CD4-positive, alpha-beta T cell treated with Interleukin-1 beta for 1 hour (primary cell): ENCODE measurements at regions not wholly inside any gene's neighbourhood (a gene's known extent, or its start where the extent isn't known, plus 50 kb on each side); places are given as distances from the start of the nearest gene placed in this dataset.
"Not testable (repeated sequence)": the region's sequence is repeated elsewhere in the genome, so short reads cannot be mapped to it uniquely, and the experiment has no call there.

Experiments
- DNase-seq, 2 donors: peaks; one replicate each; pipeline ENCODE4 v3.0.0-alpha.2; 2020 to 2022

GRCh38 chr10:36872702-36873393, 252.6 kb upstream of the ANKRD30A start:
- no peak for DNase-seq

GRCh38 chr10:36840788-36841187, 284.6 kb upstream of the ANKRD30A start:
- DNase-seq: no peak

GRCh38 chr10:36837416-36837815, 288.0 kb upstream of the ANKRD30A start:
- no peak for DNase-seq

GRCh38 chr10:36819781-36820180, 305.6 kb upstream of the ANKRD30A start:
- DNase-seq: no peak

GRCh38 chr10:36817898-36818297, 307.5 kb upstream of the ANKRD30A start:
- DNase-seq: no peak

GRCh38 chr10:36808625-36809362, 316.6 kb upstream of the ANKRD30A start:
- no peak for DNase-seq

- no peak for DNase-seq
These were observed 322.2 kb upstream of the ANKRD30A start for GRCh38 chr10:36803229-36803628.

- DNase-seq: no peak
These were observed 322.8 kb upstream of the ANKRD30A start for GRCh38 chr10:36802490-36803153.

GRCh38 chr10:36801660-36802059, 323.7 kb upstream of the ANKRD30A start:
- no peak for DNase-seq

GRCh38 chr10:36794981-36795380, 330.4 kb upstream of the ANKRD30A start:
- DNase-seq: no peak

GRCh38 chr10:36789974-36790373, 335.4 kb upstream of the ANKRD30A start:
- no peak for DNase-seq

GRCh38 chr10:36788152-36788551, 337.2 kb upstream of the ANKRD30A start:
- no peak for DNase-seq

- DNase-seq: no peak
These were observed 342.0 kb upstream of the ANKRD30A start for GRCh38 chr10:36783400-36783799.

- DNase-seq: no peak
These were observed 343.8 kb upstream of the ANKRD30A start for GRCh38 chr10:36781570-36781969.

GRCh38 chr10:36780158-36780557, 345.2 kb upstream of the ANKRD30A start:
- DNase-seq: no peak

GRCh38 chr10:36779238-36779846, 346.1 kb upstream of the ANKRD30A start:
- no peak for DNase-seq

- no peak for DNase-seq
These were observed 346.7 kb upstream of the ANKRD30A start for GRCh38 chr10:36778651-36779050.

- no peak for DNase-seq
These were observed 351.7 kb upstream of the ANKRD30A start for GRCh38 chr10:36773652-36774051.

- DNase-seq: no peak
These were observed 353.7 kb upstream of the ANKRD30A start for GRCh38 chr10:36771725-36772124.

GRCh38 chr10:36769741-36770140, 355.7 kb upstream of the ANKRD30A start:
- DNase-seq: not testable (repeated sequence)

GRCh38 chr10:36766940-36767339, 358.5 kb upstream of the ANKRD30A start:
- no peak for DNase-seq

- DNase-seq: no peak
These were observed 359.0 kb upstream of the ANKRD30A start for GRCh38 chr10:36766415-36766810.

- DNase-seq: no peak
These were observed 359.5 kb upstream of the ANKRD30A start for GRCh38 chr10:36765782-36766414.
